Right cardiac atrium (tissue), 5 donors: ENCODE measurements at regions not wholly inside any gene's neighbourhood (a gene's known extent, or its start where the extent isn't known, plus 50 kb on each side); places are given as distances from the start of the nearest gene placed in this dataset.

Experiments
- ATAC-seq, 2 donors: fragments of 200-7000 bp; cut with Tn5 transposase; one replicate each; pipeline versions ENCODE4 v1.8.0 to v1.9.1; 2020; ENCODE audit warnings: moderate library complexity in 2 of 2, mild to moderate bottlenecking in 1 of 2
- DNase-seq, 3 donors: peaks; one replicate each; pipeline ENCODE4 v3.0.0-alpha.2; 2020
- H3K27ac ChIP-seq: one replicate; pipeline ENCODE4 v1.5.1; 2013; ENCODE audit warnings: mild to moderate bottlenecking, low read length, control low read depth, moderate library complexity
- H3K27me3 ChIP-seq: one replicate; pipeline ENCODE4 v1.6.1; 2013; ENCODE audit not compliant: control insufficient read depth, insufficient read depth
- H3K4me1 ChIP-seq: one replicate; pipeline ENCODE4 v1.6.1; 2013; ENCODE audit warnings: low read length; ENCODE audit not compliant: control insufficient read depth, insufficient read depth
- H3K4me3 ChIP-seq: one replicate; pipeline ENCODE4 v1.5.1; 2013; ENCODE audit warnings: low read length, control low read depth
- H3K9me3 ChIP-seq: one replicate; pipeline ENCODE4 v1.6.1; 2013; ENCODE audit warnings: low read length; ENCODE audit not compliant: control insufficient read depth
- WGBS: extraction: QIAGEN DNeasy Blood & Tissue Kit; methylation state at CpG from one replicate; pipeline ENCODE4 v1.1.7; 2013; 5-methylcytosine and 5-hydroxymethylcytosine counted together
- intact Hi-C, 4 donors: fragments of 100-400 bp; cut with DNase I; formaldehyde crosslinking; loops; one replicate each; pipeline versions ENCODE4 v1.11.0 to v1.14.0; 2022 to 2023
- donor health status: healthy with polysubstance abuse.
- donor health status: DM: no; HTN: yes; CAD: no.
- donor health status: DM: no; HTN: no; CAD: no.
- donor health status: DM: no; HTN: yes; CAD: no; lungs with severe emphysema.
- donor health status: DM: yes; HTN: yes; CAD: no.

DNA sequence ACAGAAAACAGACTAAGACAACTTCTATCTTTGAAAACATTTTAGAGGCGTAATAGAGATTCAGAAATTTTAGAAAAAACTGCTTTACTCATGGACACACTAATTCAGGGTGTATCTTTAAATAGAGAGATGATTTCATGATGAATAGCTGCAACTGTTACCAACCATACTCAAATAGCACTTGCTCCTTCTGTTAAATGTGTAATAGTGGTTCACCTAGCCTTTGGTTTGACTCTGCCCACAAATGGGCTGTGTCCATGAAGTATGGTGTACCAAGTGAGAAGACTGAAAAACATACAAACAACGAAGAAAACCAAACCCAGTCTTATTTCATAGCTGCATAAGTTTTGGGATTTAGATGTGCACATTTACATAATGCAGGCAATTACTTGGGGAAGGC, 610.6 kb downstream of the PLCL1 start:
- Histone ChIP-seq H3K9me3 (no peaks in the 10 kb centered on the region), H3K4me1 (no peaks in the 10 kb centered on the region)
- intact Hi-C loops = no loop called here

DNA sequence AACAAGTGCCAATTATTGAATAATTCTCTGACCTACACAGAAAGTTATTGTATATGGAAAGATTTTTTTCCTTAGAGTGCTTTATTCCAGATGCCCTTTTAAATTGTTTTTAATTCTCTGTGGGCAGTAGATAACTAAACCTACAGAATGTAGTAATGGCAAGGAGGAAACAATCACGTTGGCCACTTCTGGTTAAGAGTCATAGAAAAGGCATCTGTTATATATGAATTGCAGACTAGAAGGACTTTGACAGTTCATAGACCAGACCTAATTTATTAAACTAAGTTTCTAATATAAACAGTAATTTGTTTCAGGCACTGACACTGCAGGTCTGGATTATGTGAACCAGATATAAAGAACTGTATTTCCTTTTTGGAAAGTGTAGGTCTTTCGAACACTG, 607.5 kb downstream of the PLCL1 start:
- 64% methylated on average over 2 of the region's 2 CpGs for WGBS
- intact Hi-C loops = no loop called here
- no peak for ATAC-seq

More for the DNA sequence above, 610.6 kb downstream of the PLCL1 start:
- H3K27me3 ChIP-seq = no peaks in the 10 kb centered on the region
- H3K4me3 ChIP-seq = no peak overlapping the region
- no peak overlapping the region for H3K27ac ChIP-seq
- ATAC-seq (no peak), DNase-seq (no peak)
- WGBS = 76% methylated on average over 2 of the region's 2 CpGs

DNA sequence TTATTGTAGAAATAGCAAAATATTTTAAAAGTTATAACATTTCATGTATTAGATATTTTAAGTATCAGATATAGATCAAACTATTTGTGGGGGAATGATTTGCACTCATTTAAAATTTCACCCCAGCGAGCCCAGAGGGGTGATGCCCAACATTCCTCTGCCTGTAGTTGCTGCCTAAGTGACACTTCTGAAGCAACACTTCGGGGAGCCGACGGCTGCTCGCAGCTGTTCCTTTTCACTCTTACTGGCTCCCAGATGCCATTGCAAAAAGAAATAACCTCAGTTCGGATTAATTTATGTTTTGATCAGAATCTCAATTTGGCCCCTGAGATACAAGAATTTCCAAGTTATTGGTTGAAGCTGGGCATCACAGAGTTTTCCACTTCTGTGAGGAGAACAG, 603.8 kb downstream of the PLCL1 start:
- H3K27ac ChIP-seq = no peak overlapping the region
- H3K9me3 ChIP-seq = no peaks in the 10 kb centered on the region
- intact Hi-C loops = no loop called here
- H3K27me3 ChIP-seq = no peaks in the 10 kb centered on the region
- DNase-seq (no peak), ATAC-seq (no peak)
- 34% methylated on average over 6 of the region's 6 CpGs for WGBS
- H3K4me1 ChIP-seq = no peaks in the 10 kb centered on the region
- no peak overlapping the region for H3K4me3 ChIP-seq

More for the DNA sequence above, 607.5 kb downstream of the PLCL1 start:
- no peaks in the 10 kb centered on the region for H3K27me3 ChIP-seq
- H3K9me3 ChIP-seq = no peaks in the 10 kb centered on the region
- H3K27ac ChIP-seq = no peak overlapping the region
- no peak for DNase-seq
- no peaks in the 10 kb centered on the region for H3K4me1 ChIP-seq
- no peak overlapping the region for H3K4me3 ChIP-seq

DNA sequence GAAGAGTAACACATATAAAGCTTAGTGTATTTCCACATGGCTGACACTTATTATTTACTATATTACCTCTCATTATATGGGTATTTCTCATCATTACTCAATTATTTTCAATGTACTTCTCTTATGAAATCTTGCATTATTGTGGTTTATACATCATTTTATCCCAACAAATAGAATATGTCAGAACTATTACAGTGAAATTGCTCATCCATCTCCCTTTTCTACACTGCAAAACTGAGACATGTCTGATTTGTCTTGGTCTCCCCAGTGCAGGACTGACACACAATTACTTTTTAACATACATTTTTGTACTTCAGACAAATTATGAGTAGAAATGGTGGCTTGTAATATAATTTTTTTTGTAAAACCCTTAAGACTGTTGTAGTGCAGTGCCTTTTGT, 600.9 kb downstream of the PLCL1 start:
- DNase-seq = no peak
- H3K27me3 ChIP-seq = no peaks in the 10 kb centered on the region
- ATAC-seq = no peak
- H3K4me3 ChIP-seq = no peak overlapping the region
- no peaks in the 10 kb centered on the region for H3K4me1 ChIP-seq
- no peak overlapping the region for H3K27ac ChIP-seq
- no peaks in the 10 kb centered on the region for H3K9me3 ChIP-seq
- intact Hi-C loops = no loop called here

DNA sequence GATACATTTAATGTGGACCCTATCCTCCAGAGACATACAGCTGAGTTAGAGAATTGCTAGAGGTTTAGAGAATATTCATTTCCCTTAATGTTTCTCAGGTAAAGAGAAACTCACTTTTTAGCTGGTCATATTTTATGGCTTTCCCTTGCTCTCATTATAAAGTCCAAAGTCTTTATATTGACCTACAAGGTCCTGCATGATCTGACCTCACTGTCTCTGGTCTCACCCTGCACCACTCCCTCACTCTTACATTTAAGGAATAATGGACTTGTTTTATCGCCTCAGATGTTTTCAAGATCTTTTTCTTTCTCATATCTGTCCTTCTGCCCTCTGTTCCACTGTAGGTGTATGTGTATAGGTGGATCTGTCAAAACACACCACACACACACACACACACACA, 597.3 kb downstream of the PLCL1 start:
- peaks cover 2% of the 10 kb centered on the region for H3K9me3 ChIP-seq
- no peak for ATAC-seq
- H3K27me3 ChIP-seq = no peaks in the 10 kb centered on the region
- no peak for DNase-seq
- intact Hi-C loops = no loop called here
- no peaks in the 10 kb centered on the region for H3K4me1 ChIP-seq
- H3K4me3 ChIP-seq = no peak overlapping the region
- whole genome bisulfite sequencing = 85% methylated on average over 1 of the region's 1 CpG
- H3K27ac ChIP-seq = no peak overlapping the region

DNA sequence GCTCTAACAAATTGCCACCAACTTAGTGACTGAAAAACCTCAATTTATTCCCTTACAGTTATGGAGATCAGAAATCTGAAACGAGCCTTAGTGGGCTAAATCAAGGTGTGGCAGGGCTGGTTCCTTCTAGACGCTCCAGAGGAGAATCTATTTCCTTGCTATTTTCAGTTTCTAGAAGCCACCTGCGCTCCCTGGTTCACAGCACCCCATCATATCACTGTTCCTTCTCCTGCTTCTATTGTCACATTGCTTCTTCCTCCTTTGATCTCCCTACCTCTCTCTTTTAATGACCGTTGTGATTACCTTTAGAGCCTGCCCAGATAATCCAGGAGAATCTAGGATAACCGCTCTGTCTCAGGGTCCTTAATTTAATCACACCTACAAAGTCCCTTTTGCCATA, 596.6 kb downstream of the PLCL1 start:
- WGBS = 65% methylated on average over 5 of the region's 5 CpGs
- no peak for ATAC-seq

DNA sequence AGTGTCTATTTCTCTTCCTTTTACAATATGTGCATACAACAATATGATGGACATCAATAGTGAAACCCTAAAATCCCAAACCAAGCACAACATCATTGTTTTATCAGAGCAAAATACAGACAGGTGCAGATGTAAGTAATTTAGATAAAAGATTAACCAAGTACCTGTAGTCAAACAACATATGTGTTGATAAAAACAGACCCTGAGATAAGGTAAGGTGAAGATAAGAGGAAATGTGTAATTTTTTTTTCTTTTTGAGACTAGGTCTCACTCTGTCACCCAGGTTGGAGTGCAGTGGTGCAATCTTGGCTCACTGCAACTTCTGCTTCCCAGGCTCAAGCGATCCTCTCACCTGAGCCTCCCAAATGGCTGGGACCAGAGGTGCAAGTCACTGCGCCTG, 589.8 kb downstream of the PLCL1 start:
- Histone ChIP-seq H3K4me3 (no peak overlapping the region), H3K9me3 (peaks cover 2% of the 10 kb centered on the region), H3K27ac (no peak overlapping the region), H3K4me1 (no peaks in the 10 kb centered on the region), H3K27me3 (no peaks in the 10 kb centered on the region)
- ATAC-seq (no peak), DNase-seq (no peak)
- intact Hi-C loops = no loop called here
- 89% methylated on average over 2 of the region's 2 CpGs for WGBS

More for the DNA sequence above, 596.6 kb downstream of the PLCL1 start:
- Histone ChIP-seq H3K27ac (no peak overlapping the region), H3K4me3 (no peak overlapping the region), H3K27me3 (no peaks in the 10 kb centered on the region), H3K4me1 (no peaks in the 10 kb centered on the region), H3K9me3 (peaks cover 2% of the 10 kb centered on the region)
- intact Hi-C loops = no loop called here
- no peak for DNase-seq

DNA sequence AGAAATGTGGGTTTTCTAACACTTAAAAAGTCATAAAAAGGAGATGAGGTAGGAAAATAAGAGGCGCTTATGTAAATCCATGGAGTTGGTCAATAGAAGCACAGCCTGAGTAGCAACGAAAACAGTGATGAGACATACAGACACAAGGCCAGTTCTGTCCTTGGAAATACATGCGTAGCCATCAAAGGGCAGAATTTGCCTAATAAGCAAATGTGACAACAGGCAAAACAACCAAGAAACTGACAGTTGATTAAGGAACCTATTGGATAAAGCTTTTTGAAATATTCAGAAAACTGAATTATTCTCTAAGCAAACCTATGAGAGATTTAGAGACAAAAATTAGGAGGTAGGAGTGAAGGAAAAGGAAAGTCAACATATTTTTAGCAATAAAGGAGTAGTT, 586.3 kb downstream of the PLCL1 start:
- ATAC-seq = no peak

DNA sequence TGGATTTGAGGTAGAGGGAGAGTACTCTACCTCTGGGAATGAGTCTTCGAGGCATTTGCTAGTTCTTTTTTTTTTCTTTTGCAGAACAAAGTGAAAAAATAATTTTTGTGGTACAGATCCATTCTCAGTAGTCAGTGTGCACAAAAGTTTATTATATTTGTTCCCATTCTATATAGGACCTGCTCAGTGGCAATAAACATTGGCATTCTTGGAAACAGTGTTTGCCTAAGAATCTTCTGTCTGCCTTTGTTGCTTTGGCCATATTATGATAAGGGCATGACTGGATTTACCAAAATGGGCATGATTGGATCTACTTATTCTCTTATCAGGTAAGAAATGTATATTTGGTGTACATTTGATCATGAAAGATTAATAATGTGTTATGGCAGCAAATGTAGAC, 583.3 kb downstream of the PLCL1 start:
- 2% methylated on average over 1 of the region's 1 CpG for WGBS
- Histone ChIP-seq H3K4me3 (no peak overlapping the region), H3K9me3 (no peaks in the 10 kb centered on the region), H3K4me1 (no peaks in the 10 kb centered on the region), H3K27ac (no peak overlapping the region), H3K27me3 (no peaks in the 10 kb centered on the region)
- ATAC-seq (no peak), DNase-seq (no peak)
- intact Hi-C loops = no loop called here

More for the DNA sequence above, 586.3 kb downstream of the PLCL1 start:
- Histone ChIP-seq H3K9me3 (no peaks in the 10 kb centered on the region), H3K27me3 (no peaks in the 10 kb centered on the region), H3K27ac (no peak overlapping the region), H3K4me3 (no peak overlapping the region), H3K4me1 (no peaks in the 10 kb centered on the region)
- DNase-seq = no peak
- intact Hi-C loops = no loop called here
- WGBS = 90% methylated on average over 3 of the region's 3 CpGs

DNA sequence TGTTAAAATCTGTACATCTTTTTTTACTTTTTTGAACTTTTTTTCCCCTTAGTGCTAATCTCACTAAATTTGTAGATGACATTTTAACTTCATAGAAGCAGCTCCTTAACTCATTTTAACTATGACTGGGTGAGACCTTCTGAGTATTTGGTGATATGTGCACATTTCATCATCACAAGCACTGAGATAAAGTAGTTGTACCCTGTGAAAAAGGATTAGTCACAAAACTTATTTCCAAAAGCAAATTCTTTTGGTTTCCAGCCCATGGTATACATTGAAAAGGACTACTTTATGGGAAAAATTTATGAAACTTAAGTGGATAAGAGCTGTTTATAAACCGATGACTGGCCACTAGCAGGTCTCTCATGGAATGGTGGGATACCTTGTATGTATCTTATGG, 581.5 kb downstream of the PLCL1 start:
- Histone ChIP-seq H3K27me3 (no peaks in the 10 kb centered on the region), H3K4me1 (no peaks in the 10 kb centered on the region), H3K9me3 (no peaks in the 10 kb centered on the region), H3K27ac (no peak overlapping the region), H3K4me3 (no peak overlapping the region)
- no peak for DNase-seq
- intact Hi-C loops = no loop called here
- no peak for ATAC-seq
- 85% methylated on average over 1 of the region's 1 CpG for WGBS

DNA sequence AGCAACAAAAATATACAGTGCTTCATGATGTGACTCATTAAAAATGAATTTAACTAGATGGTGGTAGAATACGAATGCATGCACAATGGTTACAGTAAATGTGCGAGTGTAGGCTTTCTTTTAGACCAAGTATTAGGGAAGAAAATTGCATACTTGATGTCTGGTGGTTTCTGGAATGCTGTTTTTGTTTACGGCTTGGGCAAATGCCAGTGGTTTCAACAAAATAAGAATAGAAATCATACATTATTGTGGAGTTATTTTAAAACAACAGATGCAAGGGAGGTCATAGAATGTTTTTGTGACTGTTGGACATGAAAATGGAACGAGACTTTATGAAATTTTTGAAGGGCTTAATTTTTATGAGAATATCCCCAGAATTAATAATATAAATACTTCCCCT, 580.9 kb downstream of the PLCL1 start:
- WGBS = 76% methylated on average over 4 of the region's 4 CpGs
- no peaks in the 10 kb centered on the region for H3K9me3 ChIP-seq
- intact Hi-C loops = no loop called here
- H3K27ac ChIP-seq = no peak overlapping the region
- no peak for ATAC-seq
- no peak overlapping the region for H3K4me3 ChIP-seq
- no peaks in the 10 kb centered on the region for H3K27me3 ChIP-seq
- H3K4me1 ChIP-seq = no peaks in the 10 kb centered on the region
- no peak for DNase-seq

DNA sequence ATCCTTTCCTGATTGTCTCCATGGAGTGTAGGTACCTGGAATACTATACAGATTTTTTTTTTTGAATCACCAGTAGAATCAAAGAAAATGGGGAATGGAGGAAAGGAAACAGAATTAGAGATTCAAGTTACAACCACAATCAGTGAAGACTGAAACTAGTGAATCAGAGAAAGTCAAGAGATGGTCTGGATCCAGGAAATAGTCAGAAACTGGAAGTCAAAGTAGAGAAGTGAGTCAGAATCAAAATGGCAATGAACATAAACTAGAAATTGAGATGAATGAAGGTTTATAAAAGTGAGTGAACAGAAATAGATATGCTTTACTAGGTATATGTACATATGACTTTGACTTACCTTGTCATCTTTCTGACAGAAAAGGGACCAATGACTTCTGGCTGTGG, 579.0 kb downstream of the PLCL1 start:
- Histone ChIP-seq H3K27me3 (no peaks in the 10 kb centered on the region), H3K4me3 (no peak overlapping the region), H3K4me1 (no peaks in the 10 kb centered on the region), H3K27ac (no peak overlapping the region), H3K9me3 (no peaks in the 10 kb centered on the region)
- intact Hi-C loops = no loop called here
- no peak for ATAC-seq
- DNase-seq = no peak
